22Rv1 (cell line): ENCODE measurements at regions not wholly inside any gene's neighbourhood (a gene's known extent, or its start where the extent isn't known, plus 50 kb on each side); places are given as distances from the start of the nearest gene placed in this dataset.

Experiments used
- H3K27ac ChIP-seq: fragments of 450-650 bp; 2 replicates; pipeline ENCODE4 v1.5.1; 2017
- ZFX ChIP-seq: fragments of 450-650 bp; IDR thresholded peaks from 2 replicates; pipeline ENCODE4 v1.6.1; 2017; ENCODE audit warnings: antibody characterized with exemption, borderline replicate concordance
- TF ChIP-seq, protein P1 (sequence below): fragments of 450-650 bp; IDR thresholded peaks from 2 replicates; pipeline ENCODE4 v1.5.1; 2017; ENCODE audit warnings: mild to moderate bottlenecking

DNA sequence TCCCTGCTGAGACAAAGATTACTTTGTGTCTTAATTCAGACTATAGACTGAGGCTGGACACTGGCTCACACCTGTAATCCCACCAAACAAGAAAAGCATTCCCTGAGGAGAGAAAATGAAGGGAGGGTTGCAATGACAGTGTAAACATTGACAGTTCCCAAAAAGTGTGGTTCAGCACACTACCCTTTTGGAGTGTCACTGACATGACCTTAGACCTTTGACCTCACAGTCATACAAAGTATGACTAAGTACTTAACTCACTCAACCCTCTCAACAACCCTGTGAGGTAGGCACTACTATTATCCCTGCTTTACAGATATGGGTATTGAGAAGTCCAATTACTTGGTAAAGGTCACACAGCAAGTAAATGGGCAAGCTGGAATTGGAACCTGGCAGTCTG is 341.7 kb downstream of the LRRC3B start:
- no peak overlapping the region for H3K27ac ChIP-seq

DNA sequence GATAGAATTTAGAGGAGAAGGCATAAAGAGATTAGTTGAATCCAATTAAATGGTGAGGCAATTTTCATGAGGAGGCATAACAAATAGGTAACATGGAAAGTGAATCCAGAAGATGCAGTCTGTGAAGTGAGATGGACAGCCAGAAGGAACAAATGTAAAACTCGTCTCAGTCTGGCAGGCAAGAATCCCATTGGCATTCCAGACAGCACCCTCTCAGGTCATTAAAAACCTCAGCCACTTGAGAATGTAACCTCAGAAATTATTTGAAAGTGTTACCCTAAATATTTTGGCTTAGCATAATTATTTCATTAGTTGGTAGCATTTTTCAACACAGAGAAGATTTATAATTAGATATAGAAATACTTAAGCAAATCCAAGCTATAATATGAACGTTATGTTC is 342.3 kb downstream of the LRRC3B start:
- no peak for TF ChIP-seq ZFX
- TF ChIP-seq, protein P1, sequence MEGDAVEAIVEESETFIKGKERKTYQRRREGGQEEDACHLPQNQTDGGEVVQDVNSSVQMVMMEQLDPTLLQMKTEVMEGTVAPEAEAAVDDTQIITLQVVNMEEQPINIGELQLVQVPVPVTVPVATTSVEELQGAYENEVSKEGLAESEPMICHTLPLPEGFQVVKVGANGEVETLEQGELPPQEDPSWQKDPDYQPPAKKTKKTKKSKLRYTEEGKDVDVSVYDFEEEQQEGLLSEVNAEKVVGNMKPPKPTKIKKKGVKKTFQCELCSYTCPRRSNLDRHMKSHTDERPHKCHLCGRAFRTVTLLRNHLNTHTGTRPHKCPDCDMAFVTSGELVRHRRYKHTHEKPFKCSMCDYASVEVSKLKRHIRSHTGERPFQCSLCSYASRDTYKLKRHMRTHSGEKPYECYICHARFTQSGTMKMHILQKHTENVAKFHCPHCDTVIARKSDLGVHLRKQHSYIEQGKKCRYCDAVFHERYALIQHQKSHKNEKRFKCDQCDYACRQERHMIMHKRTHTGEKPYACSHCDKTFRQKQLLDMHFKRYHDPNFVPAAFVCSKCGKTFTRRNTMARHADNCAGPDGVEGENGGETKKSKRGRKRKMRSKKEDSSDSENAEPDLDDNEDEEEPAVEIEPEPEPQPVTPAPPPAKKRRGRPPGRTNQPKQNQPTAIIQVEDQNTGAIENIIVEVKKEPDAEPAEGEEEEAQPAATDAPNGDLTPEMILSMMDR, result no peak

More for the DNA sequence above, 341.7 kb downstream of the LRRC3B start:
- TF ChIP-seq ZFX, result no peak
- TF ChIP-seq, protein P1, result no peak

DNA sequence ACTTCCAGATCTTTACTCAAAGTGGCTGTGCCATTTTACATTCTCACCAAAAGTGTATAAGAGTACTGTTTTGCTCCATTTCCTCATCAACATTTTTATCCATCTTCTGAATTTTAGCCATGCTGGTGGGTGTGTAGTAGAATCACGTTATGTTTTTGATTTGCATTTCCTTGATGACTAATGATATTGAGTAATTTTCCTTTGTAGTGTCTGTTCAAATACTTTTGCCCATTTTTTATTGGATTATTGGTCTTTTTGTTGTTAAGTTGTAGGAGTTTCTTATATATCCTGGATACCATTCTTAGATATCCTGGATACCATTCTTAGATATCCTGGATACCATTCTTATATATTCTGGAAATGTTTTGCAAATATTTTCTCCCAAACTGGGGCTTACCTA is 344.9 kb downstream of the LRRC3B start:
- TF ChIP-seq, protein P1, result no peak
- TF ChIP-seq ZFX, result no peak
- no peak overlapping the region for H3K27ac ChIP-seq

More for the DNA sequence above, 342.3 kb downstream of the LRRC3B start:
- no peak overlapping the region for H3K27ac ChIP-seq

DNA sequence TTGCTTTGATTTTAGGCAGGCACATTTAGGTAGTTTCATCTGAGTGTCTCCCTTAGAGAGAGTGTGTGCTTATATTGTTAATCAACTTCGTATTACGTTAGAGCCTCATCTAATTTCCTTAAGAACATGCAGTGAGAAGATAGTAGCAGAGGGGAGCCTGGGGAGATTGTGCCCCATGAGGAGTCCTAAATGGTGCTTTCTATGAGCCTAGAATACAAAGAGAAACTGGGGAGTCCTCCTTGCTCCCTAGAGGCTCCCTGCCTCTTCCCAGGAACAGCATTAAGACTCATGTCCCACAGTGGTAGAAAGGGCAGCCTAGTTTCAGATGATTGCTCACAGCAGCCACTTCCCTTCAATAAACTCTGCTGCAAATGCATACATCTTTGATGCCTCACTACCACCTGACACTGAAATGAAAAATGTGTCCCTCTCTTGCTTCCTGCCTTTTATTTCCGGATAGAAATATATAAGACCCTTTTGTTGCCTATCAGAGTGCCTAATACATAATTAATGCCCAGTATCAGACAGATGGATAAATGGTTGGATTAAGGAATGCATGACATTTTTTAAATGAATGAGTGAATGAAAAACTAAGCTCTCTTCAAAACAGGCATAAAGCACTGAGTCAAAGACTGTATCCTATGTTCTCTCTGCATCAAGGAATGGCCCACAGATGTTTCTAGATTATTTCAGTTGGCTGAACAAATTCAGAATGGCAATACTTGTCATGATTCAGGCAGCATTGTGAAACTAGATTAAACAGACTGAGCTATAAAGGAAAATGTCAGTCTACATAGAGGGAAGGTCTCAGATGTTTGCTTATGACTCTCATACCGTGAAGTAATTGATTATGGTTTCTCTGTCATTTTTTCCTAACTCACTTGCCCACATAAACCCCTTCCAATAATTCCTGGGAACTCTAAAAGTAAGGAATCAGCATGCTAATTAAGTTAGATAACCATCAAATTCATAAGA is 362.1 kb downstream of the LRRC3B start:
- H3K27ac ChIP-seq, result no peak overlapping the region
- no peak for TF ChIP-seq ZFX
- TF ChIP-seq, protein P1, result no peak

DNA sequence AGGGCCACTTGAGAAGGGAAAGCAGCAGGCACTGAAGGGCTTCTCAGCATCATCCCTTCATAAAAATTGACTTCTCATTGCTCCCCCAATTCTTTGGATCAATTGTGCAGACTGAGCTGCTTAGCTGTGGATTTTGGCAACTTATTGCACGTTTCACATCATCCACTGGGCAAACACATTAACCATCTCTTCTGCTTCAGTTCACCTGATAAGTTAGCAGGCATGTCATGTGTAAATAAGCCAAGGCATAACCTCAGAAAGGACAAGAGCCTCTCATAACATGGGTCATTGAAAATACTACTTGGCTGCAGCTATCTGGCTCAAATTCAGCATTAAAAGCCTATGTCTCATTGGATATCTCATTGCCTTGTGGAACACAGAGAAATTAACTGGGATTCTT is 366.5 kb downstream of the LRRC3B start:
- no peak overlapping the region for H3K27ac ChIP-seq
- TF ChIP-seq, protein P1, result no peak
- no peak for TF ChIP-seq ZFX

DNA sequence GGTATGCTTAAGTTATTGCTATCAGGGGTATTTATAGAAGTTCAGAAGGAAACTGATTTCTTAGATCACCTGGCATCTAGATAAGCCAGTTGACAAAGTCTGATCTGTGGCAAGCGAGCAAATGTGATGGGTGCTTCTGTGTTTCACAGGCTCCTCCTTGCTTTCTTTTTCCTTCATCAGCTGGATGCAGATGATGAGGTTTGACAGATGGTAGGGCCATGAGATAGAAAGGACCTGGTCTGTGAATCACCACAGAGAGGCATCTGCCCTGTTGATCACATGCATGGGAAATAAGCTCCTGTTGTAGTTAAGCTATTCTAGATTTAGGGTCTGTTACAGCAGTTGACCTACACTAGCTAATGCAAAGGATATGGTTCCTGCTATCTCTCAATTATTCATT is 372.0 kb downstream of the NEK10 start:
- TF ChIP-seq ZFX, result no peak
- TF ChIP-seq, protein P1, result no peak
- H3K27ac ChIP-seq, result no peak overlapping the region

DNA sequence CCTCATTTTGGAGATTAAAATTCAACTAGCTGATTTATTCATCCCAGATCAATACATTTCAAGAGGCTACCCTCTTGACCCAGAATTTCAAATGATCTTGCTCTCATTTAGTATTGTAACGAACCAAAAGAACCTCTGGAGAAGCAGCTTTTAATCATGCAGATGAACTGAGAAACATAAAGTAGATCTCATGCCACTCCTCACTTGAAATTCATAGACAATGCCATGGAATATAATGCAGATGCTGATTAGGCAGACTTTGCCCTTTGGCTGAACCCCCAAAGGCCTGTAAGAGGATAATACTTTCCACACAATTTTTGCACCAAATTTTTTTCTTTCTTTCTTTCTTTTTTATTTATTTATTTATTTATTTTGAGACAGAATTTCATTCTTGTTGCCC is 358.3 kb downstream of the NEK10 start:
- TF ChIP-seq, protein P1, result no peak
- TF ChIP-seq ZFX, result no peak
- no peak overlapping the region for H3K27ac ChIP-seq
